VCaP (cell line): ENCODE measurements at regions not wholly inside any gene's neighbourhood (a gene's known extent, or its start where the extent isn't known, plus 50 kb on each side); places are given as distances from the start of the nearest gene placed in this dataset.

Source experiments
- H3K27ac ChIP-seq: fragments of 450-650 bp; 2 replicates; pipeline ENCODE4 v1.5.1; 2017
- CTCF ChIP-seq: fragments of 450-650 bp; conservative IDR thresholded peaks from 2 replicates; pipeline ENCODE4 v1.5.1; 2017; ENCODE audit warnings: mild to moderate bottlenecking, moderate library complexity

- no peak overlapping the region for H3K27ac ChIP-seq
- no peak for TF ChIP-seq CTCF
These were observed 55.8 kb upstream of the ATP12A start for GRCh38 chr13:24624363-24624762.

- no peak overlapping the region for H3K27ac ChIP-seq
- TF ChIP-seq CTCF = no peak
These were observed 55.4 kb upstream of the ATP12A start for GRCh38 chr13:24624801-24625231.

GRCh38 chr13:24625331-24625731, 54.9 kb upstream of the ATP12A start:
- no peak for TF ChIP-seq CTCF
- H3K27ac ChIP-seq = no peak overlapping the region

- no peak overlapping the region for H3K27ac ChIP-seq
- no peak for TF ChIP-seq CTCF
These were observed 54.0 kb upstream of the ATP12A start for GRCh38 chr13:24625870-24626849.

- no peak; the same call in 1 of the 2 replicates for TF ChIP-seq CTCF
- H3K27ac ChIP-seq = no peak overlapping the region
These were observed 53.0 kb upstream of the ATP12A start for GRCh38 chr13:24627090-24627714.

- no peak for TF ChIP-seq CTCF
- no peak overlapping the region for H3K27ac ChIP-seq
These were observed 52.3 kb upstream of the ATP12A start for GRCh38 chr13:24627946-24628345.

- TF ChIP-seq CTCF = no peak
- H3K27ac ChIP-seq = no peak overlapping the region
These were observed 50.9 kb upstream of the ATP12A start for GRCh38 chr13:24629320-24629719.
